ENCODE measurements at regions not wholly inside any gene's neighbourhood (a gene's known extent, or its start where the extent isn't known, plus 50 kb on each side); places are given as distances from the start of the nearest gene placed in this dataset.

DNA sequence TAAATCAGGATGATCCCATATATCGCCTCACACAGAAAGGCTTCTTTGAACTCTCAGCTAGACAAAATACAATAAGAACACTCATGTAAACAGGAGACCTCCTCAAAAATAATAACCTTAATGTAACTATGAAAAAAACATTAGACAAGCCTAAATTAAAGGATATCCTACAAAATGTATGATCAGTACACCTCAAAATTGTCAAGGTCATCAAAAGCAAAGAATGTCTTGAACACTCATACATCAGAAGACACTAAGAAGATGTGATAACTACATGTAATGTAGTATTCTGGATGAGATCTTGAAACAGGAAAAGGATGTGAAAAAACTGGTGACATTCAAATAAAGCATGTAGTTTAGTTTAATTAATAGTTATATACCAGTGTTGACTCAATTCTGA is 616.8 kb upstream of the ZEB2 start:
- no peak for DNase-seq

- DNase-seq = no peak
Measured at GRCh38 chr2:145126146-145126545, 606.2 kb upstream of the ZEB2 start.

DNA sequence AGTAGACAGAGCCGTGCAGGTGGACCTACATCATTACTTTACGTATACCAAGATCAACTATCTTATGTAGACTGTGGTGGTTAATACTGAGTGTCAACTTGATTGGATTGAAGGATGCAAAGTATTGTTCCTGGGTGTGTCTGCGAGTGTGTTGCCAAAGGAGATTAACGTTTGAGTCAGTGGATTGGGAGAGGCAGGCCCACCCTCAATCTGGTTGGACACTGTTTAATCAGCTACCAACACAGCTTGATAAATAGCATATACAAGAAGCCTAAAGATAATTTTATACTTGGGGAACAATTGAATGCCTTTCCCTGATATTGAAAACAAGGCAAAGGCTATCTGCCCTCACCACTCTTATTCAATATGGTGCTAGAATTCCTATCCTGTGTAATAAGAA is 604.2 kb upstream of the ZEB2 start:
- no peak for DNase-seq

DNA sequence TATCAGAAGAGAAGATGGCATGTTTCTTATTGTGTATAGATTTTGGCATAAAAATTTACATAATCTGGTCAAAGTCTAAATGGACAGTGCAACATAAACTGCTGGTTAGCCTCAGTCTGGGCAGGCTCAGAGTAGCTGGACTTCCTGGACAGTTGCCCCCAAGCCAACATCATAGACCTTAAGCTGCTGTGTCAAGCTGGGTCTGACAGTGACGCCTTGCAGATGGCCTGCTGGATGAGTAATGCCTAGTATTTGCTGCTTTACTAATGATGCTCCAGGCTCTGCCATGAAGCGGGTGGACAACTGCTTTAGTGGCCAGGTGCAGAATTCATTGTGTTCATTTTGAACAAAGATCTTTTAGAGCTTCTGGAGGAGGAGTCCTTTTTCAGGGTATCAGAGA is 603.7 kb upstream of the ZEB2 start:
- DNase-seq = no peak

GRCh38 chr2:145119225-145119624 is 599.3 kb upstream of the ZEB2 start:
- DNase-seq = no peak

DNA sequence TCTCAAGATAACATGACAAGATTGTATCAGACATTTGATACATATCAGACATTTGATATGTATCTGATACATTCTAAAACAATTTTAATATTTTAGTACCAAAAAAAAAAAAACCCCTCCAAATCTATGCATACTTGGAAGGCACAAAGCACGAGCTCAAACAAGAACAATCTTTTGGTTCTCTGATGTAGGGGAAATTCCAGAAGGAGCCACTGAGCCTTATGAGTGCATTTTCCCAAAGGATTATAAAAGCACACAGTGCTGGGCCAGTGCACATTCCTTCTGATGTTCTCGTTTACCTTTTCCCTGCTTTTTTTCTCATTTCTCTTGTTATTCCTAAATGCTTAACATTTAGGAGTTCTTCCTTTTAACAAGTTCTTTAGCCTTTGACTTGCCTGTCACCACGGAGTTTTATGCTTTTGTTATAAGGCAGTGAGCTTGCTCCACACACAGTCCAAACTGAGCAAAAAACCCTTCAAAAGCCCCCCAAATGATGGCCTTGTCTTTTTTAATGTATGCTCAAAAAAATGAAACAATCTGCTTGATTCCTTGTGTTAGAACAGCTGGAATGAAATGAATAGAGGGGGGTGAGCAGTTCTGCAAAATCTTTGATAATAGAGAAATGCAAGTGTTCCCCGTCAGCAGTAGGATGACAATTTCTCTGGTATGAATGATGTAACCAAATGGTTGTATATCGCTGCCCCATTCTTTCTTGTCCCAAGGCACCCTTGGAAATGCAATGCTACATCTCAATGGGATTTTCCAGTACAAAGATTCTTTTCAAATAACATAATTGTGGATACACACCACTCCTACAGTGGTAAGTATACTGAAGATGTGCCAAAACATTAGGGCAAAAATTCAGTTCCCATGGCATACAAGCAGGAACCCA is 597.2 kb upstream of the ZEB2 start:
- no peak for DNase-seq

DNA sequence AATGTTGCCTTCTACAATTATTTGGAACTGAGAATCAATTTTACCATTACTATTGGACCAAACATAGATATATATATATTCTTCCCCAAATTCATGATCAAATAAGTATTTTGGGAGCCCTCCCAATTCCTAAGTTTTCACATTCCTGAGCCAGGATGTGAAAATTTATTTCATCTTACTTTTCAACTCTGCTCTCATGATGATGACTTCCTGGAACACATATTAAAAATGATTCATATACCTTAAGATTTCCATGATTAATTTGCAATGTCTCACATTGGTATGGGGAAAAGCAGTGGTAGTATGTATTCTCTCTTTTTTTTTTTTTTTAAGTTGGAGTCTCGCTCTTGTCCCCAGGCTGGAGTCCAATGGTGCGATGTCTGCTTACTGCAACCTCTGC is 596.1 kb upstream of the ZEB2 start:
- DNase-seq = no peak

GRCh38 chr2:145114726-145115125 is 594.8 kb upstream of the ZEB2 start:
- DNase-seq = no peak

- no peak for DNase-seq
Measured at GRCh38 chr2:145112467-145112866, 592.5 kb upstream of the ZEB2 start.

- DNase-seq = no peak
Measured at GRCh38 chr2:145110668-145111356, 590.9 kb upstream of the ZEB2 start.

DNA sequence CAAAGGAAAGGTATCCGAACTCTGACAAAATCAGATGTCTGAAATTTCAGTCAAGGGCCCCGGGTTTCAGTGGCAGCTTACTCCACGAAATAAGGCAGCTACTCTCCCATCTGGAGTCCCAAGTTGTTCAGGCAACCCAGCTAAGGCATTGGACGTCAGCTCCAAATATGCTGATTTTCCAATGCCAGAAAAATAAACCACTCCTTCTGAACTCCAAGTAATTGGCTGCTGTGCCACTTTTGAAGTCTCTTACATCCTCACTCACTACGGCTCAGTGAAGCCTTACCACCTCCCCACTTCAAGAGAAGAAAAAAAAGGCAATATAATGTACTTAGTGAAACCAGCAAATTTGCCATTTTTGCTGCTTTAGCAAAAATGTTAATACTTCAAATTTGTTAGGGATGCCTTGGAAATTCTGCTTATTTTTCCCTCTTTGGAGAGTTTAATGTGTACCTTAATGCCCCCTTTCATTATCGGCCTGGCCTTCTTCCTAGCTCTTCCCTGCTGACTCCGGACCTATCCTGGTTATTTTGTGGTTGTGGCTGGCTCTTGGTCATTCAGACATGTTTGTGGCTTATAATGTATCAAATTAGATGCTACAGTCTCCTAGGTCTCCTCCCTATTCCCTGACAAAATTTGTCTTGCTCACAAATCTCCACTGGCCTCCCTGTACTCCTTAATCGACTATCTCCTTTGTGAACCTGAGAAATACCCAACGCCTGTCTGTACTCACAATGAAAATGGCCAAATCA is 589.2 kb upstream of the ZEB2 start:
- no peak for DNase-seq

GRCh38 chr2:145108361-145108778 is 588.5 kb upstream of the ZEB2 start:
- DNase-seq = no peak

GRCh38 chr2:145106293-145106692 is 586.4 kb upstream of the ZEB2 start:
- no peak for DNase-seq

GRCh38 chr2:145102706-145103105 is 582.8 kb upstream of the ZEB2 start:
- no peak for DNase-seq

- DNase-seq = no peak
Measured at GRCh38 chr2:145100301-145100700, 580.4 kb upstream of the ZEB2 start.

DNA sequence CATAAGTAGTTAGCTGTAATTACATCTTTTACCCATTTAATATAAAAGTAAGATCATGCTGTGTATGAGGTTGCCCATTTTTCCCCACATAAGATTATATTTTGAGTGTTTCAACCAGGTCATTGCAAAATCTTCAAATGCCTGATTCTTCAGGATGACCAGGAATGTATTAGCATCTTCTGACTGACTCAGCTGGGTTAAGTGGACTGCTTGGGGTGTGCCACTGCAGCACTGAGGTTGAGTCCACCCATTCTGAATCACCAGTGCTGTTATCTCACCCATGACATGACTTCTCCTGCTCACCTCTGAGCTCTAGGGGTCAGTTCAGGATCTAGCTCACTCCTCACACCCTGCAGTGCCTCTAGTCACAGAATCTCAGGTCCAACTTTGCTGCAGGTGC is 576.7 kb upstream of the ZEB2 start:
- DNase-seq = no peak

DNA sequence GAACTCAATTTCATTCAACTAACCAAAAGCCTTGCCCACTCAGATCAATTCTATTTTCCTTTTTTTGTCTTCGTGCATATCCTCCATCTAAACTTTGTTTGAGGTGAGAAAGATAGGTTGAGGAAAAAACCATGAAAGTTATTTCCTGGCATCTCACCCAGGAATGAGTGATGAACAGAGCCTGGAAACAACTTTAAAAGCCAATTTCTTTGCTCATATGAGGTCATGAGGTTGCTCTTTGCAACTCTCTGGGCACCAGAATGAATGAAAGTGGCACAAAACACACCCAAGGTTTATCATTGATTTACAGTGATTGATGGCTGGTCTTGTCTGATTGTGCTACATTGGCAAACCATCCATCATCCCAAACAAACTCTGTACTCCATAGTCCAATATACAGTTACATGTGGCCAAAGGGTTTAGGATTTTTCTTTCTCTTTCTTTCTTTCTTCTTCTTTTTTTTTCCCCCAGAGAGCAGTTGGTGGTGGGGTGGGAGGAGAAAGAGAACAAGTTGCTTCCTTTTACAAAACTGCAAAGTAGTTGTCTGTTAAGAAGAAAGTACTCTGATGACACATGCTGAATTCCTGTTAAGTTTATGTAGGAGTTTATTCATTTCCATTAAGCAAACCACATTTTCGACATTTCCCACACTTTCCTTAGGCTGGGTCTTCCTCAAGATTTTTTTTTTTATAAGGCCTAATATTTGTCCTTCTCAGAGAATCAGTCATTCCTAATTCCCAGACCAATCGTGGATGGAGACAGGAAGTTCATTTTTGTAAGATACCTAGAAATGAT is 575.9 kb upstream of the ZEB2 start:
- DNase-seq = no peak

DNA sequence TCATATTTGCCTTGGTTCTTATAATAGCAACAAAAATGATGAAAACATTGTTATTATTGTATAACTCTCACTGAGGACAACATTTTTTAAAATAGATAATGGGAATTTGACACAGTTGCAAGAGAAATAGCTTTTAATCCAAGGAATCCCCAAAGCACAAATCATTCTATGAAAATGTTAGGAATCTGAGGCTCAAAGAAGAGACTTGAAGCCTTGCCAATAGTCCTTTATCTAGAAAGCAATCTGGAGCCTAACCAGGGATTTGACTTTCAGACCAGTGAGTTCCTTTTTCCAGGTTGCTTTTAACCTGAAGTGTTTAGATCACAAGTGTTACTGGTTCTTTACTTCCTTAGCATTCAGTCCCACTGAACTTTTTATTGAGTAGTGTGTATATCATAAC is 574.5 kb upstream of the ZEB2 start:
- DNase-seq = no peak

DNA sequence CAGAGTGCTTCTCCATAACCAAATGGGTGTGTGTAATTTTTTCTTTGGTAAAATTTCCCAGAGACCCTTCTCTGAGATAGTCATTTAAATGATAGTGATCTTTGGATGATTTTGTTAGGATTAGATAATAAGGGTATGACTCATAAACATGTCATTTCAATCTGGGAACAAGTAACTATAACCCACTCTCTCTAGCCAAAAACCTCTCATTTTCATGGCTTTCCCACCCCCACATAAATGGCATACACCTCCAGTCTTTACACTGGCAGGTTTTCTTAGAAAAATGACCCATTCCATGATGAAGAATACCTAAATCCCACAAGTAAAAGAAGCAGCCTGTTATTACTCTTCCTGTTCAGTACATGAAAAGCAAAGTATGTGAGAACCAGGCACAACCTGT is 572.0 kb upstream of the ZEB2 start:
- DNase-seq = no peak

GRCh38 chr2:145090841-145091761 is 571.2 kb upstream of the ZEB2 start:
- no peak for DNase-seq

DNA sequence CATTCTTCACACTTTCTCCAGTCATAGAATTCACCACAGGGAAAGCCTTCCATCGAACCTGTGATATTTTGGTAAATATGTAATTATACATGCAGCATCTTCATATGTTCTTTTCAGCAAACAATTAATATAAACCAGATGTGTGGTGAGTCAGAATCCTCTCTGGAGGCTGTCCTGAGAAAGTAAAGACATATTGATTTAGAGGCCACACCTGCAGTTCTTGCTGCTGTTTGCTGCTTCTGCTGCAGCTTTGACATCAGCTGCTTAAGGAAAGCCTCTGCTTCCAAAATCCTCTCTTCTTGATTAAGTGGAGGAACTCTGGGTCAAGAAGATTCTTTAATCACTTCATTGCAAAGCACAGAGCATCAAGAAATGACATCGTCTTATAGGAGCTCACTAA is 568.8 kb upstream of the ZEB2 start:
- no peak for DNase-seq

DNA sequence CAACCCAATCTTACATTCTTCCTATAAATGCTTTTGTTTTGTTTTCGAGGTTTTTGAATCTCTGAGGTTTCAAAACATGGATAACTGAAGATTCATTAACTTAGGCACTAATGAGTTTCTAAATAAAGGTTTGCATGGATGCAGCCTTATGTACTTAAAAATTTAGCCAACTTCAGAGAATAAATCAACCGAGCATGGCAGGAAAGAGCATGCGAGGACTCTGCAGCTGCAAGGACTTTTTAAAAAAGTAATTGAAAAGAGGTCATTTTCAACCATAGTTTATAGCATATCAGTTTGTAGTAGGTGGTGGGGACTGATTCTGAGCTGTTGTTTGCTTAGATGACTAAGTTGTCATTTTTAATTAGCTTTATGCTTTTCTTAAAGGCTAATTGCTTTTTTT is 567.0 kb upstream of the ZEB2 start:
- DNase-seq = no peak

Measured in T-helper 2 cell (primary cell).